Kasumi-1 (cell line): ENCODE measurements at regions not wholly inside any gene's neighbourhood (a gene's known extent, or its start where the extent isn't known, plus 50 kb on each side); places are given as distances from the start of the nearest gene placed in this dataset.

Experiments used
- DNase-seq, 2 experiments: peaks; one replicate each; lab custom pipeline; 2025; lab: John Stamatoyannopoulos, UW

DNA sequence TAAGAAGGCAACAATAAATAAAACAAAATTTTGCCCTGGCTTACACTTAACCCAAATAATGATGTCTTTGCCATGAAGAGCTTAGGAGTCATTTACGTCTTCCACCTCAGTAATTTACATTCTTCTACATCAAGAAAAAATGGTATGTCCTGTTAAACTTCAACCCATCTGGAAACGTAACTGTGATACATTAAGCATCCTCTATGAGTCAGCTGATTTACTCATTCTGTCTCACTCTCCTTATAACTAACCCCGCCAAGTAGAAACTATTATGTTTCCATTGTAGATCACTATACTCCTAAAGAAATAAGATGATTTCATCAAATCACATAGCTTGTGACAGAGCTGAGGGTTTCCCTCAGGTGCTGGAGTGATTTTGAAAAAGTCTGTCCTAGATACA, 330.7 kb downstream of the CDC14C start:
- DNase-seq: no peak

DNA sequence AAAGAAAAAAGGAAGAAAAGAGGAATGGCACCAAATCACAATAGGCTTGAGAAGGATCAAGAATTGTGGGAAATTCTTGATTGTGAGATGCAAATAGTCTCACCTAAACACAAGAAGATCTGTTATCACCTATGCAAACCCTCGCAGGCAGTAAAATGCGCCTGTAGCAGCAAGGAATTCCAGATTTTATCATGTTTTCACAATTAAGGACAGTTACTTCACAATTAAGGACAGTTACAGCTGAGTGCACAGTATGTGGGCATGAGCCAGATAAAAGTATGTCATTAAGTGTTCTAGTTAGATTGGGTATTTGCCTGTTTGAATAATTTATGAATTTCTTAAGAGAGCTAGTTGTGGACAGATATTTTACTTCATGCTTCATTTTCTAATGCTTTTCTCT, 336.2 kb downstream of the CDC14C start:
- no peak for DNase-seq

DNA sequence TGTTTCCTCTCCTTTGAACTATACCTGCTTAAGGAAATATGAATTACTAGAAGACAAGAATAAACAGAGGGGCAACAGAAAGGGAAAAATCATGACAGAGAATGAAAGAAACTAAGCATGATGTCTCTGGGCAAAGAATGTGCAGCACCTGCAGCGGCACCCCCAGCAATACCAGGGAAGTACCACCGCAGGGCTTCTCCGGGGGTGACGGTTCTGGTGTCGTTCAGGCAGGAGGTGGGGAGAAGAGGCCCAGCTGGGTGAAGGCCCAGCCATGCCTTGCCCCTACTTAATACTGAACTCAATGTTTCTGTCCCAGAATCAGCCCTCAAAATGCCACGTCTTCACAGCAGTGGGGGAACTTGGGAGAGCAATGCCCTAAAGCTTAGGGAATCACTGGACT, 337.6 kb downstream of the CDC14C start:
- DNase-seq: no peak

DNA sequence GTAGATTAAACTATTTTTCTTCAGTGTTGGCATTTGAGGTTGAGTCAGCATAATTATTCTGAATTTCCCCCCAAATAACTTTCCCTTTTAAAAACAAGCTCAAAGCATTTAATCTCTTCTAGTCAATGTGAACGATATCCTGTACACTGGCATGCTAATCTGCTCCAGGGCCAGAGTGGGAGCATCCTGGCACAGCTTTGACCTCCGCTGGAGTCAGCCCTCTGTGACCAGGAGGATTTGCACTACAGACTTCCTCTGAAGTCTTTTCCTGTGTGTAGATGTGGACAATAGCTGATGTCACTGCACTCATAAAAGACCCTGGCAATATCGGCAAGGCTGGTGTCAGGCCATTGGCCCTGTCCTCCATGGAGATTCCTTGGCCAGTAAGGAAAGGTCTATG, 340.2 kb downstream of the CDC14C start:
- DNase-seq: no peak

DNA sequence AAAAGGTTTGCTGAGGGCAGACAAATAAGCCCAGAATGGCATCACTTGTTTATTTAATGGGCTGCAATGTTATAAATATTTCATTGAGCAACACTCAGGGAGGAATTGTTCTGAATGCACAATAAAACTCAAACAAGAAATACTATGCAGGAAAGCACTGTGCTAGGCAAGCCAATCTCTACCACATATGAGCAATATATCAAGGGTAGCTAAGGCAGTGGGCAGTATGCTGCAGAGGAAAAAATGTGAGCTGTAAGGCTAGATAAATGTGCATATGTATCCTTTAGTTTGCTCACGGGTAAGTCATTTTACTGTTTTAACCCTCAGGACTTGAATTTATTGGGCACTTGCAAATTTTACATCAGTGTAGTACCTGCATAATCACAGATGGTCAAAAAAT, 349.6 kb downstream of the CDC14C start:
- DNase-seq: no peak

DNA sequence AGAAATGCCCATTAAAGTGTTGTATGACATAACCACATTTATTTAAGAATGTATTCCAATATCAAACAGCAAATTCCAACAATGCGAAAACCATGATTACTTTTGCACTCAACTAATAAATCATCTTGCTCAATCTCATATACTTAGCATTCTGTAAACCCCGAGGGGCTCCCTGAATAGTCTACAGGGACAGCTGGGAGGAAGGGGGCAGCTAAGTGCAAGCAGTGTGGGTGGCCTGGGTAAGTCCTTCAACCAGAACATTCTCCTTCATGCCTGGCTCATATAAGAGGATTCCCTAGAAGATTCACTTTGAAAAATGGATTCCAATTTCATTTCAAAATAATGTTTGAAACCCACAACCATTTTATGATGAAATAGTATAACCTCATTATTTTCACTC, 355.5 kb downstream of the CDC14C start:
- no peak for DNase-seq

DNA sequence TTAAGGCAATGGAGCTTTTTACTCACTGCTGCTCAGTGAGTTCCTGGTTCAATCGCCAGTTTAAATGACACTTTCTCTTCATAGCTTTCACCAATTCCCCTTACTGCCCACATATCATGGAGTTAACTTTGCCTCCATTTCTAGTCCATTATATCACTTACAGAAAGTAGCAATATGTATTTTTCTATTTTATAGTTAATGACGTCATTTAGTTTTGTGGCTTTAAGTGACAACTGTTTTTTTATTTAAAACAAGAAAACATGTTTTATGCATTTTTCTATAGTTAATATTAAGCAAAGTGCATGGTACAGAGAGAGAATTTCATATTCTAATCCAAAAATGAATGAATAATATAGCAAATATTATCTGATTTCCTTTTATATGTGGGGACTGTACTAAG, 363.3 kb downstream of the CDC14C start:
- DNase-seq: no peak

DNA sequence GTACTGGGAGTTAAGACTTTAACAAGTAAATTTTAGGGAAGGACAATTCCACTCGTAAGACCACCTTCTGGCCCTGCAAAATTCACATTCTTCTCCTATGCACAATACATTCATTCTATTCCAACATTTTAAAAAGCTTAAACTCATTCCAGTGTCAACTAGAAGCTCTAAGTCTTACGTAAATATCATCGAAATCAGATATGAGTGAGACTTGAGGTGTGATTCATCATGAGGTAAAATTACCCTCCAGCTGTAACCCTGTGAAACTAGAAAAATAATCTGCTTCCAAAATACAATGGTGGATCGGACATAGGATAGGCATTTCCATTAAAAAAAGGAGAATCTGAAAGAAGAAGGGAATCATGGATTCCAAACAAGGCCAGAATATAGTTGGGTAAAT, 370.3 kb downstream of the CDC14C start:
- DNase-seq: no peak

DNA sequence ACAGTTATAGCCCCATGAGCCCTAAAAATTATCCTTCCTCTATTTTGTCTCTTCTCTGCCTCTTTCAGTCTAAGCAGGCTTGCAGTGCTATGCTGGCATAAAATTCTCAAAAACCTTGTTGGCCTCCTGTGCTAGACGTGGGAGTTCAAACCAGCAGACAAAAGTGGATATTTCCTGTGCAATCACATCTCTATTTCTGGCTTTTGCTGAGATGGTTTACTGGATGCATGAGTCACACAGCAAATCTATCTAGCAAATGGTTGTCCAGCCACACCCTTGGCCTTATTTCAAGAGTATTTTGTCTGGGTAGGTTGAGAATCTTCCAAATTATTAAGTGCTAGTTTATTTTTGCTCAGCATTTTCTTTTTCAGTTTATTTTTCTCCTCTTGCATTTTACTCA, 370.8 kb downstream of the CDC14C start:
- DNase-seq: no peak

DNA sequence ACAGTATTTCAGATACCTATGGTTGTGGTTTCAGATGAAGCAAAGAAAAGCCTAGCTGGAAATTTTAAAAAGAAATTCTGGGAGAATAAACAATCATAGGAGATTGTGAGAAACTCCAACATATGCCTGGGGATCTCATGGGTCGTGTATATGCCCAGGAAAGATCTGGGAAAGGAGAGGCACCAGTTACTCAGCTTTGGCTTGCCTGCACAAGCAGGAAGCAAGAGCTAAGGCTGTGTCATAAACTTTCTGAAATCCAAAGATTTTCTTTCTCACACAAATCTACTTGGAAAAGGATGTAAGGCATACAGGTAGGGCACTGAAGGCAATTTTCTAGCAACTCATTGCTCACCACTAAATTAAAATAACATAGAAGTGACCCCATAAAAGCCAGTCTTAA, 373.6 kb downstream of the CDC14C start:
- DNase-seq: no peak

DNA sequence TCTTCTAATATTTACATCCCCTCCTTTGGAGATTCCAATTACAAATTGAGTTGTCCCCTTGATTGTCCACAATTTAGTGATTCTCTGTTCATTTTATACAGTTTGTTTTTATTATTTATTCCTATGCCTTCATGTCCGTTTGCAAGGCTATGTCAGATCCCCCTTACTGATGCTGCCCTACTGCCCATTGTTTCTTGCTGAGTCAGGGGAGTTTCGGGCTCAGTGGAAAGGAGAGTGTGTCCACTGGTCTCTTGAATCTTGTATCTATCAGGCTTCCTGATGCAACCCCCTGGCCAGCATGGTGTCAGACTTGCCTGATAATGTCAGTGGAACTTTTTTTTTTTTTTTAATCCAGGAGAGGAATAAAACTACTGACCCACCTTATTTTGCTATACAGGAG, 384.4 kb downstream of the CDC14C start:
- no peak for DNase-seq

DNA sequence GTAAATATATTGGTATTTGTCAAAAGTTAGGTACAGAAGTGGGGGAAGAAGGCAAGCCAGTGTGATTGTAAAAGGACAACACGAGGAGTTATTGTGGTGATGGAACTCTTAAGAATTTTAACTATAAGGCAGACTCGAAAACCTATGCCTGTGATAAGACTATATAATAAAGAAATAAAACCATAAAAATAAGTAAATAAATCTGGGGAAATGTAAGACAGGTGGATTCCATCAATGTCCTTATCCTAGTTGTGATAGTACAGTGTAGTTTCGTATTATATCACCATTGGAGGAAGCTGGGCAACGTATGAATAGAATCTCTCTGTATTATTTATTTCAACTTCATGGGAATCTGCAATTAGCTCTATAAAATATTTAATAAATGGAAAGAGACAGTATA, 395.7 kb downstream of the CDC14C start:
- no peak for DNase-seq

DNA sequence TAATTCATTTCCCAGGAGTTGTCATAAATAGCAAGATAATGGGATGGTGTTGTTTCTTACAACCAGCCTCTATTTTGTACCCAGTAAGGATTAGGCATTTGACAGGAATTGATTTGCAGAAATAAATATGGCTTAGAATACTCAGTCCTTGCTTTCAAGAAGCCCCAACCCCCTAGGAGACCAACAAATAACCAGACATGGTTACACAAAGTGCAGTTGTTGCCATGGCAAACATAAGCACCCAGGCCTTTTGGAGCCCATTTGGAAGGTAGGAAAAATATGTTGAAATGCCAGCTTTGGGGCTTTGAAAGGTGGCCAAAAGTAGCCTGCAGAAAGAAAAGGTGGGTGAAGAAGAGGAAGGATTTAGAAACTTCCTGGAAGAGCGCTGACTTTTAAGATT, 397.5 kb downstream of the CDC14C start:
- no peak for DNase-seq

DNA sequence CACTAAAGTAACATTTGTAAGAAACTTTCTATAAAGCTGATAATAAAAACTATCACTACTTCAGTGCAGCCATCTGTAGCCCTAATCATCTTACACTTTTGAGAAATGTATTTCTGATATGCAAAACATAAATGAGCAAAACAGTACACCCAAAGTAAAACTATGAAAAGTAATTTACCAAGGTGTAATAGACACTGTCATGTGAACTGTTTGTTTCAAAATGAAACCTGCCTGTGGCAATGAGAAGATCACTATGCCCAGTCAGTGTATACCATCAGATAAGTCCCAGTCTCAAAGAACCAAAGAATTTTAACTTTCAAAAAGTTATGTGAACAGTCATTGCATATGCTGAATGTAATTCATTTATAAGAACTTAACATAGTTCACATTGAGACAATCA, 398.1 kb downstream of the CDC14C start:
- no peak for DNase-seq

DNA sequence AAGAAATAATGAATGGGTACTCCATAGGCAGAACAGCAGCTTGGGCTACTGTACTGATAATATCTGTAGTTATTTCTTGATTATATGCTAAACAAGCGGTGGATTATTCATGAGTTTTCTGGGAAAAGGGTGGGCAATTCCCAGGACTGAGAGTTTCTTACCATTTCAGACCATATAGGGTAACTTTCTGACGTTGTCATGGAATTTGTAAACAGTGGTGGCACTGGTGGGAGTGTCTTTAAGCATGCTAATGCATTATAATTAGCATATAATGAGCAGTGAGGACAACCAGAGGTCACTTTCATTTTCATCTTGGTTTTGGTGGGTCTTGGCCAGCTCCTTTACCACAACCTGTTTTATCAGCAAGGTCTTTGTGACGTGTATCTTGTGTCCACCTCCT, 399.7 kb downstream of the CDC14C start:
- DNase-seq: no peak

DNA sequence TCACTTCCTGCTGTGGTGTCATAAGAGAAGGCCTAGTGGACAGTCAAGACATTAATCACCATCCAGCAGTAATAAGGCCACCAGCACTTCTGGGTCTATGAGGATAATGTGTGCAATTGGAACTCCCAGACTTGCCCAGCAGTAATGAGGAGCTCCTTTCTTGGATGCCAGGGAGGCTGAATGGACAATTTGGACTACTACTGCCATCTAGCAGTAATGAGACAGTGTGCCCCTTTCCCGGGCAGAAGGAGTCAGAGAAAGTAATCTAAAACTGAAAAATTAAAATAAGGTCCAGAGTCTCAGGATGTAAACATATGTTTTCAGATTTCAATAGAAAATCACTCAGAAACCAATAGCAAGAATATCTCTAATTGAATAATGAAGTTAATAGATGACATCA, 400.4 kb downstream of the CDC14C start:
- DNase-seq: no peak

DNA sequence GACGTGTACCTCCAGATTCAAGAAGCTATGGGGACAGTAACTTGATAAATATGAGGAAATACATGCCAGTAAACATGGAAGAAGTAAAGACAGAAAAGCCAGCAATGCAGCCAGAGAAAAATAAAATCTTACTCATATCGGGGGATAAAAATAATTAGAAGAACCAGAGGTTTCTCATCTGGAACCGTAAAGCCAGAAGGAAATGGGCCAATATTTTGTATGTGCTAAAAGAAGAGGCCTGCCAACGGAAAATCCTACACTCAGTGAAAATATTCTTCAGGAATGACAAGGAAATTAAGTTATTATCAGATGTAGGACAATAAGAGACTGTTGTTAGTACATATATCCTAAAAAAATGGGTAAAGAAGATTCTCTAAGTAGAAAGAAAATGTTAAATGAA, 401.2 kb downstream of the CDC14C start:
- no peak for DNase-seq

DNA sequence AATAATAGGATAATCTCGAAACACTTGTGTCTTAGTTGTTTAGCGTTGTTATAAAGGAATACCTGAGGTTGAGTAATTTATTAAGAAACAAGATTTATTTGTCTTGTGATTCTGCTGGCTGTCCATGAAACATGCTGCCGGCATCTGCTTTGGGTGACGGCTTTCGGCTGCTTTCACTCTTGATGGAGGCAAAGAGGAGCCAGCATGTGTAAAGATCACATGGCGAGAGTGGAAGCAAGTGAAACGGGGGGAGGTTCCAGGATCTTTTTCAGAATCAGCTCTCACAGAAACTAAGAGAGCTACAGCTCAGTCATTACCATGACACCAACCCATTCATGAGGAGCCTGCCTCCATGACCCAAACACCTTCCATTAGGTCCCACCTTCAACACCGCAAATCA, 402.8 kb downstream of the CDC14C start:
- no peak for DNase-seq

DNA sequence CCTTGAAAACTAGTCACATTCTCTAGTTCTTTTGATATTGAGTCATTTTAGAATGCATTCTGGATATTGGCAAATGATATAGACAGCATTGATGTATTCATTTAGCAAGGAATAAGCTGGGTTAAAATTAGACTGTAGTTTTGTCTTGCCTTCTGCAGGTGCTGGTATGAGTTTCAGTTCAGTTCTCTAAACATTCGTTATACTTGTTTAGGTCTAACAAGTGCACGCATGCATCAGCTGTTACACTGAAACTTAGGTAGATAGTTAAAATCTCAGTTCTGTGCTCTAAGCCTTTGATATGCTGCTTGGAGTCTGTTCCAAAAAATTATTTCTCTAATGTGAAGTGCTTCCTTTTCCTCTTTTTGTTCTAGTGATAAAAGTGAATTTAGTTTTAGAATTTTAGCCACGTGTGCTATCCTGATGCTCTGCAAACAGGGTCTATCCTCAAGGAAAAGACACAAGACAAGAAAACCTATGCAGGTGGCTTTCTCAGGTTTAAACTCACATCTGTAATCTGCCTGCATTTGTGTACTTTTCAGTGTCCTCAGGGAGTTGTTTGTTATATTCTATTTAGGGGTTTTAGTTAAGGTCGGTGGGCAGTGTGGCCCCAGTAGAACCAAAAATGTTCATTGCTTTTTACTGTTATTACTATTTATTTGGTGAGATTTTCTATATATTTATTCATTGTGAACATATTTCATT, 409.0 kb downstream of the CDC14C start:
- no peak for DNase-seq

DNA sequence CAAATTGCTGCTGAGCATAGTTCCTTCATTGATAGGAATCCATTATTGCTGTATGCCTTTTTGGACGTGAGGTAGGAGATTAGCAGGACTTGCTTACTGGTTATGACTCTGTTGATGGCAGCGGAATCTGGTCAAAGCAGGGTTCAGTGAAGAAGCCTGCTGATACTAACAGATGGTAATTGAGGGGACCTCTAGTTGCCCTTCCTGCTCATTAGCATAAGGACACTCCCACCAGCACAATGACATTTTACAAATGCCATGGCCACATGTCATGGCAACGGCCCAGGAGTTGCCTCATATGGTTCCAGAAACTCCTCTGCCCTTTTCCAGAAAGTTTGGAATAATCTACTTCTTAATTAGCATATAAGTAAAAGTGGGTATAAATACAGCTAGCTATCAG, 417.5 kb downstream of the CDC14C start:
- DNase-seq: no peak

DNA sequence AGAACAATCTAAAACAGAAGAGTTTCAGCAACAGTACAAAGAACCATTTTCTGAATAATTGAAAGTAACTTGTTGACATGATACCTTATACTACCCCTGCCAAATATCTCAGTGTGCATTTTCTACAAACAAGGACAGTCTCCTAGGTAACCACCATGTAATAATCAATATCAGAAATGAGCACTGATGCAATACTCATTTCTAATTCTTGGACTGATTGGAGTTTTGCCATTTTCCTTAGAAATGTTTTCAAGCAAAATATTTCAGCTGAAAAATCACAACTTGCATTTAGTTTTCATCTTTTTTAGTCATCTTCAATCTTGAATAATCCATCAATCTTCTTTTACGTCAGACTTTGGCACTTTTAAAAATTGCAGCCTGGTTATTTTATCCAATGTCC, 420.2 kb downstream of the CDC14C start:
- DNase-seq: no peak

DNA sequence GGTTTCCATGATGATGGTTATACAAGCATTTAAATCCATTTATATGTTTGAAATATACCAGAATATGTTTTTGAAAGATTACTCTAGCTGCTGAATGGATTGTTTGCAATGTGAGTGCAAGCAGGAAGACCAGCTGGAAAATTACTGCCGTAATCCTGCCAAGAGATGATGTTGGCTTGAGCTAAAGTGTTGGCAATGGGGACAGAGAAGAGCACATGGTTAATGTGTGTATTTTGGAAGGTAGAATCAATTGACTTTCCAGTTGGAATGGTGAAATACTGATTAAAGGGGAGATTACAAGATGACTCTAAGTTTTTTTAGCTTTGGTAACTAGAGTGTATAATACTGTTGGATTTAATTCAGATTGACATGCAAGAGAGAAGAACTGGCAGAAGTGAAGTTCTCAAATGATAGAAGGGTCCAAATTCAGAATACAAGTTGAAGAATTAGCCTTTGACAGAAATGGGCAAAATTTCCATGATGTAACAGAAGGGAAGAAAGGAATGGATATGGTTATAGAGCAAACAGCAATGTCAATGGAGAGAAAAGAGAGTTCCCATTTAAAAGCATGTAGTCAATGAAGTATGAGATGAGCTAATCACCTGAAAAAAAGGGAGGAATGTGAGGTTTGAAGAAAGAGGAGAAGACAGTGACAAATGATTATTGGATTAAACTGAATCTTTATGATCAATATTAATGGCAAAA, 422.0 kb downstream of the CDC14C start:
- no peak for DNase-seq

DNA sequence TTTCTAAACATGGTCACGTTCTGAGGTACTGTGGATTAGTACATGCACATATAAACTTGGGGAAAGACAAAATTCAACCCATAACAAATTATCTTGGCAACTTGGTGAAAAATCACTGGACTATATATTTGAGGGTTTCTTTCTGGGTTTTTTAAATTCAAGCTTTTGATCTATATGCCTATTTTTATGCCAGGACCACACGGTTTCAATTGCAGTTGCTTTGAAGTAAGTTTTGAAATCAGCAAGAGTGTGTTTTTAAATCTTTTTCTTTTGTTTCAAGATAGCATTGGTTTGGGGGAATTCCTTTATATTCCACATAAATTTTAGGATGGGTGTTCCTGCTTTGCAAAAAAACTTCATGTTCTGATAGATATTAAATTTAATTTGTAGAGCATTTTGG, 406.4 kb upstream of the VWC2 start:
- no peak for DNase-seq

DNA sequence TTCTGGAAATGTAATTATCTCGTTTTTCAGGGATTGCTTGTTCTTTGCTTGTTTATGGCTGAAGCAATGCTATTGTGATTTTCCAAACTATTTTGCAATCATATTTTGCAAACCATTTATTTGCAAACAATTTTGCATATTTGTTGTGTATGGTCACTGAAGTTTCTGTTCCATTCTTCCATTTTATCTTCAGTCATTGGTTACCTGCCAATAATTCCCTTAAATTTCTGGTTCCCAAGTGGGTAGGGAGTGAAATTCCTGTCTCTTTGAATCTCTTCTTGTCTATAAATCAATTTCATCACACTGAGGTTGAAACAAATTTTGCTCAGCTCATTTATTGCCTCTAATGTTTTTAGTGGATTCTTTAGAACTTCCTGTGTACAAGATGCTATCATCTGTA, 401.7 kb upstream of the VWC2 start:
- no peak for DNase-seq
